ENCODE measurements at regions not wholly inside any gene's neighbourhood (a gene's known extent, or its start where the extent isn't known, plus 50 kb on each side); places are given as distances from the start of the nearest gene placed in this dataset.

GRCh38 chr10:100677290-100677945 is 68.0 kb upstream of the PAX2 start:
- DNase-seq, result no peak
- Histone ChIP-seq H3K27me3 (peaks cover 62% of the 10 kb centered on the region), H3K9me3 (no peaks in the 10 kb centered on the region), H3K4me3 (no peak overlapping the region), H3K36me3 (no peaks in the 10 kb centered on the region)

- Histone ChIP-seq H3K36me3 (no peaks in the 10 kb centered on the region), H3K9me3 (no peaks in the 10 kb centered on the region), H3K27me3 (peaks cover 60% of the 10 kb centered on the region), H3K4me3 (no peak overlapping the region)
- DNase-seq, result no peak
Measured at GRCh38 chr10:100679327-100679726, 66.1 kb upstream of the PAX2 start.

GRCh38 chr10:100683004-100683403 is 62.4 kb upstream of the PAX2 start:
- DNase-seq, result no peak
- H3K4me3 ChIP-seq, result no peak overlapping the region
- H3K36me3 ChIP-seq, result no peaks in the 10 kb centered on the region
- H3K9me3 ChIP-seq, result no peaks in the 10 kb centered on the region
- peaks cover 81% of the 10 kb centered on the region for H3K27me3 ChIP-seq

GRCh38 chr10:100683545-100684300 is 61.7 kb upstream of the PAX2 start:
- no peak for DNase-seq
- Histone ChIP-seq H3K4me3 (no peak overlapping the region), H3K9me3 (no peaks in the 10 kb centered on the region), H3K27me3 (peaks cover 82% of the 10 kb centered on the region), H3K36me3 (no peaks in the 10 kb centered on the region)

- Histone ChIP-seq H3K36me3 (no peaks in the 10 kb centered on the region), H3K27me3 (peaks cover 83% of the 10 kb centered on the region), H3K4me3 (no peak overlapping the region), H3K9me3 (no peaks in the 10 kb centered on the region)
- no peak for DNase-seq
Measured at GRCh38 chr10:100684688-100685235, 60.6 kb upstream of the PAX2 start.

- no peak overlapping the region for H3K4me3 ChIP-seq
- H3K27me3 ChIP-seq, result peaks cover 81% of the 10 kb centered on the region
- no peaks in the 10 kb centered on the region for H3K36me3 ChIP-seq
- H3K9me3 ChIP-seq, result no peaks in the 10 kb centered on the region
- DNase-seq, result no peak
Measured at GRCh38 chr10:100685331-100685730, 60.1 kb upstream of the PAX2 start.

- H3K9me3 ChIP-seq, result no peaks in the 10 kb centered on the region
- no peak overlapping the region for H3K4me3 ChIP-seq
- no peak for DNase-seq
- H3K27me3 ChIP-seq, result peaks cover 62% of the 10 kb centered on the region
- H3K36me3 ChIP-seq, result no peaks in the 10 kb centered on the region
Measured at GRCh38 chr10:100687143-100688003, 58.0 kb upstream of the PAX2 start.

GRCh38 chr10:100688201-100688600 is 57.2 kb upstream of the PAX2 start:
- H3K9me3 ChIP-seq, result no peaks in the 10 kb centered on the region
- DNase-seq, result no peak
- peaks cover 56% of the 10 kb centered on the region for H3K27me3 ChIP-seq
- no peaks in the 10 kb centered on the region for H3K36me3 ChIP-seq
- H3K4me3 ChIP-seq, result no peak overlapping the region

- Histone ChIP-seq H3K36me3 (no peaks in the 10 kb centered on the region), H3K27me3 (peaks cover 9% of the 10 kb centered on the region), H3K4me3 (no peak overlapping the region), H3K9me3 (no peaks in the 10 kb centered on the region)
- DNase-seq, result no peak
Measured at GRCh38 chr10:100693821-100694220, 51.6 kb upstream of the PAX2 start.
